LNCAP (cell line): ENCODE measurements at regions not wholly inside any gene's neighbourhood (a gene's known extent, or its start where the extent isn't known, plus 50 kb on each side); places are given as distances from the start of the nearest gene placed in this dataset.

Source experiments
- CTCF ChIP-seq: fragments of 450-650 bp; IDR thresholded peaks from 2 replicates; pipeline ENCODE4 v1.5.1; 2017; ENCODE audit warnings: mild to moderate bottlenecking

DNA sequence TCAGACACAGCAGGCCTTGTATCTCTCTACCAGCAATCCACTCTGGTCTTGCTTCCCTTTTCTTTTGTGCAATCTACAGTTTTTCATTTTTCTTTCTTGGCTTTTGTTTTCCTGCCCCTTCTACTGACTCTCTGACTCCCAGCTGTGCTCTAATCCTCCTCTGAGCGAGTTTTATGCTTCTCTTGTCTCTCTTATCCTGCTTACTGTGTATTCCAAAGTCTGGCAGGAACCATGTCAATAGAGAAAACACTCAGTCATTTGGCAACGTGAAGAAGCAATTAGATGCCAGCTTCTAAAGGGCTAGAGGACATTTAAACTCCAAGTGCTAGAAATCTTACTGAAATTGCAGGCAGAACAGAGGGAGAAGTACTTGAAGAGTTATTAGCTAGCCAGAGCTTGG lies 984.6 kb upstream of the TENM3 start:
- no peak for TF ChIP-seq CTCF

GRCh38 chr4:181259081-181259709 lies 984.0 kb upstream of the TENM3 start:
- no peak for TF ChIP-seq CTCF

- no peak for TF ChIP-seq CTCF
Observed at GRCh38 chr4:181261279-181261678, 981.9 kb upstream of the TENM3 start.

- TF ChIP-seq CTCF: no peak
Observed at GRCh38 chr4:181264893-181265292, 978.3 kb upstream of the TENM3 start.

- no peak for TF ChIP-seq CTCF
Observed at GRCh38 chr4:181265370-181265769, 977.8 kb upstream of the TENM3 start.

GRCh38 chr4:181271116-181271640 lies 972.0 kb upstream of the TENM3 start:
- TF ChIP-seq CTCF: no peak

- TF ChIP-seq CTCF: no peak
Observed at GRCh38 chr4:181272422-181272821, 970.8 kb upstream of the TENM3 start.

GRCh38 chr4:181278941-181279340 lies 964.3 kb upstream of the TENM3 start:
- TF ChIP-seq CTCF: no peak
